OCI-LY7 (cell line): ENCODE measurements at regions not wholly inside any gene's neighbourhood (a gene's known extent, or its start where the extent isn't known, plus 50 kb on each side); places are given as distances from the start of the nearest gene placed in this dataset.

Source experiments
- CTCF ChIP-seq: fragments of 200-600 bp; sonication (generic); conservative IDR thresholded peaks from 2 replicates; pipeline ENCODE4 v1.5.1; 2014; ENCODE audit warnings: mild to moderate bottlenecking, antibody characterized with exemption, low read length, moderate library complexity, mixed read lengths
- EZH2phosphoT487 ChIP-seq: fragments of 200-600 bp; sonication (generic); IDR thresholded peaks from 2 replicates; pipeline ENCODE4 v1.6.1; 2018; ENCODE audit warnings: low read depth, borderline replicate concordance, mild to moderate bottlenecking, mixed run types, antibody characterized with exemption, low read length, moderate library complexity, mixed read lengths

DNA sequence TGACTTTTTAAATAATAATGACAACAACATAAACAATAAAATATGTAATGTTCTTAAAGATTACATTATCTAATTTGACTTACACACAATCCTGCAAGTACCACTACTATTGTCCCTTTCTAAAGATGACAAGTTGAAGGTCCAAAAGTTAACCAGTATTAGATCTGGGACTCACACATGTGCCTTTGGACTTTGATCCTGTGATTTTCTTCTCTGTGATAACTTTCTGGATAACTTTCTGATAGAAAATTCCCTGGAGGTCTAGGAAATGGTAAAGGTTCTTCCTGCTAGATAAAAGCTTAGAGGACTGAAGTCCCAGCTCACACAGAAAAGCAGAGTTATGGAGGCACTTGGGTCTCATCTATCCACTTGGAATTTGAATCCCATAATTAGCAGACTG lies 311.9 kb upstream of the KLHL29 start:
- TF ChIP-seq CTCF, result no peak
- TF ChIP-seq EZH2phosphoT487, result no peak
